SJCRH30 (cell line): ENCODE measurements at regions not wholly inside any gene's neighbourhood (a gene's known extent, or its start where the extent isn't known, plus 50 kb on each side); places are given as distances from the start of the nearest gene placed in this dataset.
"Not testable (repeated sequence)": the region's sequence is repeated elsewhere in the genome, so short reads cannot be mapped to it uniquely, and the experiment has no call there.

Experiments used
- DNase-seq, 2 experiments: peaks; one replicate each; pipeline ENCODE4 v3.0.0-alpha.2; 2015 to 2020
- H3K27ac ChIP-seq: fragments of 250-450 bp; sonication (Bioruptor Pico); 2 replicates; pipeline ENCODE4 v1.5.1; 2020; ENCODE audit warnings: mild to moderate bottlenecking, moderate library complexity
- H3K27me3 ChIP-seq: fragments of 250-450 bp; sonication (Bioruptor Pico); 2 replicates; pipeline ENCODE4 v1.5.1; 2020; ENCODE audit warnings: mild to moderate bottlenecking, moderate library complexity
- H3K36me3 ChIP-seq: fragments of 250-450 bp; sonication (Bioruptor Pico); 2 replicates; pipeline ENCODE4 v1.5.1; 2020; ENCODE audit warnings: mild to moderate bottlenecking, moderate library complexity
- H3K4me1 ChIP-seq: fragments of 250-450 bp; sonication (Bioruptor Pico); 2 replicates; pipeline ENCODE4 v1.5.1; 2020; ENCODE audit warnings: mild to moderate bottlenecking, moderate library complexity
- H3K4me3 ChIP-seq: fragments of 250-450 bp; sonication (Bioruptor Pico); 2 replicates; pipeline ENCODE4 v1.5.1; 2020; ENCODE audit warnings: mild to moderate bottlenecking, moderate library complexity
- H3K9me3 ChIP-seq: fragments of 250-450 bp; sonication (Bioruptor Pico); replicated peaks from 2 replicates; pipeline ENCODE4 v1.5.1; 2020; ENCODE audit warnings: mild to moderate bottlenecking, moderate library complexity

- Histone ChIP-seq H3K4me1 (no peaks in the 10 kb centered on the region), H3K27me3 (no peaks in the 10 kb centered on the region), H3K36me3 (no peaks in the 10 kb centered on the region), H3K9me3 (no peaks in the 10 kb centered on the region), H3K4me3 (no peak overlapping the region), H3K27ac (no peak overlapping the region)
- no peak for DNase-seq
Measured at GRCh38 chr1:184163674-184164465, 112.3 kb downstream of the TSEN15 start.

DNA sequence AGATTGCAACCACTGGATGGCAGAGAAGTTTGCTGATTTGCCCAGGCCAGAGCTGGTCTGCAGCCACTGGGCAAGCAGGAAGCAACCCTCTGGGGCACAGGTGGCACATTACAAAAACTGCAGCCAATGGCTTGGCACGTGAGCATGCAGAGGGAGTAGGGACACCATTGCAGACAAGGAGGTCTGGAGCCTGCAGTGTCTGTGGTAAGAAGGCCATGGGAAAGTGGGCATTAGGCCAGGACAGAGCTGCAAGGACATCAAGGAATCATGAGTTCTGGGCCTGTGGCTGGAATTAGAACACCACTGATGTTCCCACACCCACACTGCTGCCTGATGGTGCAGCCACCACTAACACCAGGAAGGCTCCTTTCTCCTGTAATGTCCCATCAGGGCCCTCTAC is 113.0 kb downstream of the TSEN15 start:
- no peaks in the 10 kb centered on the region for H3K4me1 ChIP-seq
- no peaks in the 10 kb centered on the region for H3K27me3 ChIP-seq
- DNase-seq: no peak

GRCh38 chr1:184166485-184166884 is 115.0 kb downstream of the TSEN15 start:
- no peak overlapping the region for H3K27ac ChIP-seq
- no peak for DNase-seq

More for the DNA sequence above, 113.0 kb downstream of the TSEN15 start:
- H3K9me3 ChIP-seq: no peaks in the 10 kb centered on the region
- H3K27ac ChIP-seq: no peak overlapping the region
- H3K36me3 ChIP-seq: no peaks in the 10 kb centered on the region
- H3K4me3 ChIP-seq: no peak overlapping the region

DNA sequence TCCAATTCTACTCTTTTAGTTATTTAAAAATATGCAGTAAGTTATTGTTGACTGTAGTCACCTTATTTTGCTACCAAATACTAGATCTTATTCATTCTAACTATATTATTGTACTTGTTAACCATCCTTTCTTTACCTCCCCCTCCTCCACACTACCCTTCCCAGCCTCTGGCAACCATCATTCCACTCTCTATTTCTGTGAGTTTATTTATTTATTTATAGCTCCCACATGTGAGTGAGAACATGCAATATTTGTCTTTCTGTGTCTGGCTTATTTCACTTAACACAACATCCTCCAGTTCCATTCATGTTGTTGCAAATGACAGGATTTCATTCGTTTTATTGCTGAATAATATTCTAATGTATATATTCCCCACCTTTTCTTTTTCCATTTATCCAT is 115.8 kb downstream of the TSEN15 start:
- no peak for DNase-seq
- H3K36me3 ChIP-seq: no peaks in the 10 kb centered on the region

More at GRCh38 chr1:184166485-184166884, 115.0 kb downstream of the TSEN15 start:
- Histone ChIP-seq H3K4me3 (no peak overlapping the region), H3K4me1 (no peaks in the 10 kb centered on the region), H3K27me3 (no peaks in the 10 kb centered on the region), H3K9me3 (no peaks in the 10 kb centered on the region), H3K36me3 (no peaks in the 10 kb centered on the region)

GRCh38 chr1:184170719-184171118 is 119.2 kb downstream of the TSEN15 start:
- H3K27me3 ChIP-seq: no peaks in the 10 kb centered on the region
- H3K36me3 ChIP-seq: no peaks in the 10 kb centered on the region
- no peaks in the 10 kb centered on the region for H3K4me1 ChIP-seq
- no peak overlapping the region for H3K4me3 ChIP-seq
- H3K27ac ChIP-seq: no peak overlapping the region
- no peaks in the 10 kb centered on the region for H3K9me3 ChIP-seq
- DNase-seq: no peak

More for the DNA sequence above, 115.8 kb downstream of the TSEN15 start:
- Histone ChIP-seq H3K4me3 (no peak overlapping the region), H3K27ac (no peak overlapping the region), H3K9me3 (no peaks in the 10 kb centered on the region), H3K4me1 (no peaks in the 10 kb centered on the region), H3K27me3 (no peaks in the 10 kb centered on the region)

DNA sequence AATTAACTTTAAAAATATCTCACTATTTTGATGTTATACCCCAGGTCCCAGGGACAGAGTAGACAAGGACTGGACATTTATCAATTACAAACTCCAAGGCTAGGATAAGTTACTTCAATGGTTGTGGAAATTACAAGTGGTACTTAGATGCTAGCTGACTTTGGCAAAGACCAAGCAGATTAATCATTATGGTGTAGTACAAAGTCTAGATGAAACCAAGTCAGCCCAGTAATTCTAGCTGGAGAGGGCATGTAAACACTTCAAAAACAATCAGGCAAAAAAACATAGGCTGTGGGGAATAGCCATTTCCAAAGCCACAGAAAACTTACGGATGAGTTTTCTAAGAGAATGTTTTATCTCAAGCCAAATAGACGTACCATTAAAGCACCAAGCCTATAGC is 124.5 kb downstream of the TSEN15 start:
- Histone ChIP-seq H3K36me3 (no peaks in the 10 kb centered on the region), H3K27ac (no peak overlapping the region), H3K4me1 (no peaks in the 10 kb centered on the region), H3K9me3 (no peaks in the 10 kb centered on the region), H3K4me3 (no peak overlapping the region), H3K27me3 (no peaks in the 10 kb centered on the region)
- DNase-seq: no peak

GRCh38 chr1:184181044-184181443 is 129.5 kb downstream of the TSEN15 start:
- no peaks in the 10 kb centered on the region for H3K27me3 ChIP-seq
- H3K4me3 ChIP-seq: no peak overlapping the region
- no peak for DNase-seq
- H3K27ac ChIP-seq: no peak overlapping the region
- H3K36me3 ChIP-seq: no peaks in the 10 kb centered on the region
- H3K9me3 ChIP-seq: no peaks in the 10 kb centered on the region
- H3K4me1 ChIP-seq: no peaks in the 10 kb centered on the region

DNA sequence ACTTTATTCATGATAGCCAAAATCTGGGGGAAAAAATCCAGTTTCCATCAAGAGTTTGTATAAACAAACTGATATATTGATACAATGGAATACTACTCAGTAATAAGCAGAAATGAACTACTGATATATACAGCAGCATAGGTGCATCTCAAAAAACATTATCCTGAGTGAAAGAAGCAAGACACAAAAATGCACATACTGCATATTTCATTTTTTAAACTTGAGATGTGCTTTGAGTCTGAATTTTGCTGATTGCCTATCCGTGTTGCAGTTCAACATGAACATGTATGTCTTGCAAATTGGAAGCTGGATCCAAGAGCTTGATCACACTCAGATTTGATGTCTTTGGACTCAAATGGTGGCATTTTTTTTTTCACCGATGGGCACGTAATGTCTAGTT is 132.4 kb downstream of the TSEN15 start:
- H3K4me1 ChIP-seq: no peaks in the 10 kb centered on the region
- no peak overlapping the region for H3K4me3 ChIP-seq
- no peaks in the 10 kb centered on the region for H3K9me3 ChIP-seq
- no peak overlapping the region for H3K27ac ChIP-seq
- H3K27me3 ChIP-seq: no peaks in the 10 kb centered on the region
- no peak for DNase-seq
- no peaks in the 10 kb centered on the region for H3K36me3 ChIP-seq

- not testable (repeated sequence) for H3K27me3 ChIP-seq, H3K4me1 ChIP-seq, H3K27ac ChIP-seq, H3K4me3 ChIP-seq, H3K36me3 ChIP-seq, H3K9me3 ChIP-seq, DNase-seq
Measured at GRCh38 chr1:184184614-184185013, 133.1 kb downstream of the TSEN15 start.

GRCh38 chr1:184185347-184185746 is 133.8 kb downstream of the TSEN15 start:
- Histone ChIP-seq H3K27ac (no peak overlapping the region), H3K4me1 (no peaks in the 10 kb centered on the region), H3K9me3 (no peaks in the 10 kb centered on the region), H3K27me3 (no peaks in the 10 kb centered on the region), H3K4me3 (no peak overlapping the region), H3K36me3 (no peaks in the 10 kb centered on the region)
- no peak for DNase-seq

- no peak overlapping the region for H3K27ac ChIP-seq
- no peak overlapping the region for H3K4me3 ChIP-seq
- H3K36me3 ChIP-seq: no peaks in the 10 kb centered on the region
- H3K27me3 ChIP-seq: no peaks in the 10 kb centered on the region
- no peaks in the 10 kb centered on the region; the same call in 1 of the 2 replicates for H3K4me1 ChIP-seq
- no peaks in the 10 kb centered on the region for H3K9me3 ChIP-seq
- no peak for DNase-seq
Measured at GRCh38 chr1:184186167-184186566, 134.6 kb downstream of the TSEN15 start.

DNA sequence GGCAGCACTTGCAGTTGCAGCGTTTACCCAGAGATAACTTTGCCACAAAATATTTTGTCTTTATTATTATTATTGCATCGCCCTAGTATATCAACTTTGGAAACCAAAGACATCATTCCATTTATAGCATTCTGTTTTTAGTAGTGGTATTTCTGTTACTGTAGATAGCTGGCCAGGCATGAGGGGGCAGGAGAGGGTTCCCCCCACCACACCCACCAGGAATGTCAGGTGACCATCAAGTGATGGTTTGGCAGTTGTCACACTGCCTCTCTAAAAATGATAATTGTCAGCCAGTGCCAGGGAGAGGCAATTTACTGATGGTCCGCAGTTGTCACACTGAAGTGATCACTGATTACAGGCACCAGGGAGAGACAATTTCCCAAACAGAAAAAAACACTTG is 135.6 kb downstream of the TSEN15 start:
- H3K27me3 ChIP-seq: no peaks in the 10 kb centered on the region
- H3K4me3 ChIP-seq: no peak overlapping the region
- H3K9me3 ChIP-seq: no peaks in the 10 kb centered on the region
- no peaks in the 10 kb centered on the region for H3K36me3 ChIP-seq
- no peak for DNase-seq
- no peak overlapping the region for H3K27ac ChIP-seq
- no peaks in the 10 kb centered on the region; the same call in 1 of the 2 replicates for H3K4me1 ChIP-seq

DNA sequence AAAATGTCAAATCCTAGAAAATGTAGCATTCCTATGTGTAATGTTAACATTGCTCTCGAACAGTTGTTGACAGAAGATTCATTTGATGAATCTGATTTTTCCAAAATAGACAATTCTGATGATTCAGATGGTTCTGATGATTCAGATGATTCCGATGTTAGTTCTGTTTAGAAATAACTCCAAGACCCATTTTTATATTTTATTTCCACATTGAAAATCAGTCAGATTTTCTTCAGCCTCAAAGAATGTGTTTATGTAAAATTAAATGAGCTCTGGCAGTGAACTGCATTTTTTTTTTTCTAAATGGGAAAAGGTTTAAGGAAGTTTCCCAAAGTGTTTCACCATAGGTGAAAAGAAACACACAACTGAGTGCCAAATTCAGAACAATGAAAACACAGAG is 136.5 kb downstream of the TSEN15 start:
- no peaks in the 10 kb centered on the region for H3K9me3 ChIP-seq
- no peak overlapping the region for H3K27ac ChIP-seq
- no peak overlapping the region for H3K4me3 ChIP-seq
- no peaks in the 10 kb centered on the region; the same call in 1 of the 2 replicates for H3K4me1 ChIP-seq
- H3K27me3 ChIP-seq: no peaks in the 10 kb centered on the region
- no peak for DNase-seq
- no peaks in the 10 kb centered on the region for H3K36me3 ChIP-seq

GRCh38 chr1:184189361-184189760 is 137.8 kb downstream of the TSEN15 start:
- H3K27me3 ChIP-seq: no peaks in the 10 kb centered on the region
- H3K27ac ChIP-seq: no peak overlapping the region
- H3K4me3 ChIP-seq: no peak overlapping the region
- no peaks in the 10 kb centered on the region for H3K9me3 ChIP-seq
- no peaks in the 10 kb centered on the region for H3K36me3 ChIP-seq
- no peak for DNase-seq
- no peaks in the 10 kb centered on the region; the same call in 1 of the 2 replicates for H3K4me1 ChIP-seq

DNA sequence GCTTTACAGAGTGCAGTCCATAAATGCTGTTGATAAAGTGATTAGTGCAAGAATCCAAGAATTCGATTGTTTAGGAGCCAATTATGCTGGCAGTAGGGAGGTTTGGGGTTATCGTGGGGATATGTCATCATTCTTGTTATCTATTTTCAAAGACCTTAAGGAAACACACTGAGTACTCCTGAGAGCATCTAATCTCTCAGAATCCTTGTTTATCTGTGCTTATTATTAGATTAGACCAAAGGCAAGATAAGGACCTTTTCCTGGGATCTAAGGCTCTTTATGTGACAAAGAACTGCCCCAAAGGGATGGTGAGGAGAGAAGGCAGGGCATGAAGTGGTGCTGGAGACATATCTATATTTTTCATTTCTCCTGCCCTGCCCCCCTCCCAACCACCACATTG is 139.1 kb downstream of the TSEN15 start:
- Histone ChIP-seq H3K9me3 (no peaks in the 10 kb centered on the region), H3K4me3 (no peak overlapping the region), H3K36me3 (no peaks in the 10 kb centered on the region), H3K27me3 (no peaks in the 10 kb centered on the region), H3K4me1 (no peaks in the 10 kb centered on the region; the same call in 1 of the 2 replicates), H3K27ac (no peak overlapping the region)
- no peak for DNase-seq

DNA sequence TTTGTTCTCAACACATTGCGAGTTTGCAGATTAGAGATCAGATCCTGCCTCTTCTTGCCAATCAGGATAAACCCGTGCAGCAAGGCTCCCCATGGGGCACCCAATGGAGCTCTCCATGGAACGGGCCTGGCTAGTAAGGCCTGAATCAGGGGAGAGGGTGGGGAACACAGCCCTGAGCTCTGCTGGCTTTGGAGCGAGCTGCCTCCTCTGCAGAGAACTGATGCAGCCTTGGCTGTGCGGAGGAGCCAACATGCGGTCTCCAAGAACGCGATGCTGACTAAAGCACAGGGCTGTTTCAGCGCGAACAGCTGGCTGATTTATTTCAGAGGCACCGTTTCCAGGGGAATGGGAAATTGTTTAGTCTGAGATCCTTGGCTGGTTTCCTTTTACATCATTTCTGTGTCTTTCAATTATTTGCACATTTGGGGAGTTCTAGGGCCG is 139.7 kb downstream of the TSEN15 start:
- Histone ChIP-seq H3K27ac (no peak overlapping the region), H3K36me3 (no peaks in the 10 kb centered on the region), H3K4me1 (no peaks in the 10 kb centered on the region; the same call in 1 of the 2 replicates), H3K9me3 (no peaks in the 10 kb centered on the region), H3K27me3 (no peaks in the 10 kb centered on the region), H3K4me3 (no peak overlapping the region)
- DNase-seq: peak; percentile 33 to 44
